ENCODE measurements at regions not wholly inside any gene's neighbourhood (a gene's known extent, or its start where the extent isn't known, plus 50 kb on each side); places are given as distances from the start of the nearest gene placed in this dataset.
"Not testable (repeated sequence)": the region's sequence is repeated elsewhere in the genome, so short reads cannot be mapped to it uniquely, and the experiment has no call there.

GRCh38 chr21:17101696-17102095, 411.1 kb upstream of the CXADR start:
- H3K4me1 Mint-ChIP-seq (ENCODE audit: low read depth), result no peaks in the 10 kb centered on the region
- no peak overlapping the region for H3K4me3 Mint-ChIP-seq
- no peak overlapping the region for H3K27ac Mint-ChIP-seq
- H3K27me3 Mint-ChIP-seq, result no peaks in the 10 kb centered on the region
- peaks cover 64% of the 10 kb centered on the region for H3K9me3 Mint-ChIP-seq
- H3K36me3 Mint-ChIP-seq (ENCODE audit: low read depth), result no peaks in the 10 kb centered on the region
- intact Hi-C loops (cut with micrococcal nuclease), result no loop called here

GRCh38 chr21:17105932-17106331, 406.9 kb upstream of the CXADR start:
- Mint-ChIP-seq H3K9me3 (peaks cover 88% of the 10 kb centered on the region), H3K36me3 (ENCODE audit: low read depth) (no peaks in the 10 kb centered on the region), H3K27ac (no peak overlapping the region), H3K4me1 (ENCODE audit: low read depth) (no peaks in the 10 kb centered on the region), H3K4me3 (no peak overlapping the region), H3K27me3 (no peaks in the 10 kb centered on the region)
- intact Hi-C loops (cut with micrococcal nuclease), result no loop called here

- H3K27ac Mint-ChIP-seq, result no peak overlapping the region
- no peaks in the 10 kb centered on the region for H3K36me3 Mint-ChIP-seq (ENCODE audit: low read depth)
- H3K9me3 Mint-ChIP-seq, result peaks cover 53% of the 10 kb centered on the region
- no peaks in the 10 kb centered on the region for H3K4me1 Mint-ChIP-seq (ENCODE audit: low read depth)
- intact Hi-C loops (cut with micrococcal nuclease), result no loop called here
- H3K4me3 Mint-ChIP-seq, result no peak overlapping the region
- no peaks in the 10 kb centered on the region for H3K27me3 Mint-ChIP-seq
Measured at GRCh38 chr21:17114045-17114444, 398.8 kb upstream of the CXADR start.

GRCh38 chr21:17118638-17119384, 394.0 kb upstream of the CXADR start:
- no peaks in the 10 kb centered on the region for H3K4me1 Mint-ChIP-seq (ENCODE audit: low read depth)
- H3K4me3 Mint-ChIP-seq, result no peak overlapping the region
- intact Hi-C loops (cut with micrococcal nuclease), result no loop called here
- H3K9me3 Mint-ChIP-seq, result peaks cover 41% of the 10 kb centered on the region
- H3K27ac Mint-ChIP-seq, result no peak overlapping the region
- no peaks in the 10 kb centered on the region for H3K27me3 Mint-ChIP-seq
- H3K36me3 Mint-ChIP-seq (ENCODE audit: low read depth), result no peaks in the 10 kb centered on the region

GRCh38 chr21:17119466-17120297, 393.2 kb upstream of the CXADR start:
- Mint-ChIP-seq H3K27me3 (no peaks in the 10 kb centered on the region), H3K27ac (no peak overlapping the region), H3K4me1 (ENCODE audit: low read depth) (no peaks in the 10 kb centered on the region), H3K36me3 (ENCODE audit: low read depth) (no peaks in the 10 kb centered on the region), H3K9me3 (peaks cover 41% of the 10 kb centered on the region), H3K4me3 (no peak overlapping the region)
- intact Hi-C loops (cut with micrococcal nuclease), result no loop called here

GRCh38 chr21:17127395-17127794, 385.4 kb upstream of the CXADR start:
- intact Hi-C loops (cut with micrococcal nuclease); H3K36me3 Mint-ChIP-seq (ENCODE audit: low read depth); H3K27me3 Mint-ChIP-seq; H3K4me1 Mint-ChIP-seq (ENCODE audit: low read depth); H3K4me3 Mint-ChIP-seq; H3K27ac Mint-ChIP-seq: not testable (repeated sequence)
- H3K9me3 Mint-ChIP-seq, result peaks cover 20% of the 10 kb centered on the region

GRCh38 chr21:17128132-17128531, 384.7 kb upstream of the CXADR start:
- intact Hi-C loops (cut with micrococcal nuclease), result no loop called here
- no peaks in the 10 kb centered on the region for H3K4me1 Mint-ChIP-seq (ENCODE audit: low read depth)
- no peaks in the 10 kb centered on the region for H3K27me3 Mint-ChIP-seq
- H3K4me3 Mint-ChIP-seq, result no peak overlapping the region
- H3K9me3 Mint-ChIP-seq, result peaks cover 27% of the 10 kb centered on the region
- no peak overlapping the region for H3K27ac Mint-ChIP-seq
- no peaks in the 10 kb centered on the region for H3K36me3 Mint-ChIP-seq (ENCODE audit: low read depth)

GRCh38 chr21:17139159-17139558, 373.7 kb upstream of the CXADR start:
- H3K27ac Mint-ChIP-seq; H3K36me3 Mint-ChIP-seq (ENCODE audit: low read depth); H3K4me1 Mint-ChIP-seq (ENCODE audit: low read depth); H3K27me3 Mint-ChIP-seq; intact Hi-C loops (cut with micrococcal nuclease): not testable (repeated sequence)
- Mint-ChIP-seq H3K9me3 (peaks cover 17% of the 10 kb centered on the region), H3K4me3 (peak overlapping the region; percentile 19)

- H3K9me3 Mint-ChIP-seq, result peaks cover 17% of the 10 kb centered on the region
- intact Hi-C loops (cut with micrococcal nuclease), result loop anchor here (10.0 kb wide), 1 partner anchor 95 kb away; no protein-coding TSS in a partner anchor
- no peaks in the 10 kb centered on the region for H3K4me1 Mint-ChIP-seq (ENCODE audit: low read depth)
- H3K4me3 Mint-ChIP-seq, result peak overlapping the region; percentile 44
- no peak overlapping the region for H3K27ac Mint-ChIP-seq
- H3K27me3 Mint-ChIP-seq, result no peaks in the 10 kb centered on the region
- no peaks in the 10 kb centered on the region for H3K36me3 Mint-ChIP-seq (ENCODE audit: low read depth)
Measured at GRCh38 chr21:17139696-17140095, 373.1 kb upstream of the CXADR start.

- Mint-ChIP-seq H3K27me3 (no peaks in the 10 kb centered on the region), H3K4me3 (no peak overlapping the region), H3K27ac (no peak overlapping the region), H3K9me3 (peaks cover 31% of the 10 kb centered on the region), H3K36me3 (ENCODE audit: low read depth) (no peaks in the 10 kb centered on the region), H3K4me1 (ENCODE audit: low read depth) (no peaks in the 10 kb centered on the region)
- intact Hi-C loops (cut with micrococcal nuclease), result loop anchor here (10.0 kb wide), 1 partner anchor 102 kb away; no protein-coding TSS in a partner anchor
Measured at GRCh38 chr21:17146426-17146825, 366.4 kb upstream of the CXADR start.

GRCh38 chr21:17159697-17160096, 353.1 kb upstream of the CXADR start:
- no peaks in the 10 kb centered on the region for H3K4me1 Mint-ChIP-seq (ENCODE audit: low read depth)
- intact Hi-C loops (cut with micrococcal nuclease), result no loop called here
- H3K36me3 Mint-ChIP-seq (ENCODE audit: low read depth), result no peaks in the 10 kb centered on the region
- H3K4me3 Mint-ChIP-seq, result no peak overlapping the region
- H3K9me3 Mint-ChIP-seq, result peaks cover 47% of the 10 kb centered on the region
- no peak overlapping the region for H3K27ac Mint-ChIP-seq
- no peaks in the 10 kb centered on the region for H3K27me3 Mint-ChIP-seq

GRCh38 chr21:17185674-17186073, 327.2 kb upstream of the CXADR start:
- no peak overlapping the region for H3K4me3 Mint-ChIP-seq
- H3K9me3 Mint-ChIP-seq, result peaks cover 73% of the 10 kb centered on the region
- H3K27ac Mint-ChIP-seq, result no peak overlapping the region
- no peaks in the 10 kb centered on the region for H3K27me3 Mint-ChIP-seq
- H3K4me1 Mint-ChIP-seq (ENCODE audit: low read depth), result no peaks in the 10 kb centered on the region
- intact Hi-C loops (cut with micrococcal nuclease), result no loop called here
- no peaks in the 10 kb centered on the region for H3K36me3 Mint-ChIP-seq (ENCODE audit: low read depth)

- Mint-ChIP-seq H3K4me3 (no peak overlapping the region), H3K27me3 (no peaks in the 10 kb centered on the region), H3K4me1 (ENCODE audit: low read depth) (no peaks in the 10 kb centered on the region), H3K27ac (no peak overlapping the region), H3K36me3 (ENCODE audit: low read depth) (no peaks in the 10 kb centered on the region), H3K9me3 (peaks cover 80% of the 10 kb centered on the region)
- intact Hi-C loops (cut with micrococcal nuclease), result no loop called here
Measured at GRCh38 chr21:17189963-17190362, 322.9 kb upstream of the CXADR start.

- intact Hi-C loops (cut with micrococcal nuclease), result no loop called here
- Mint-ChIP-seq H3K36me3 (ENCODE audit: low read depth) (no peaks in the 10 kb centered on the region), H3K4me3 (no peak overlapping the region), H3K27me3 (no peaks in the 10 kb centered on the region), H3K9me3 (peaks cover 76% of the 10 kb centered on the region), H3K4me1 (ENCODE audit: low read depth) (no peaks in the 10 kb centered on the region), H3K27ac (no peak overlapping the region)
Measured at GRCh38 chr21:17191346-17191993, 321.4 kb upstream of the CXADR start.

Measured in dendritic cell treated with granulocyte-macrophage colony-stimulating factor and Interleukin-4, amounts not matched to agents 40 ng/mL and 50 ng/mL, for 4 days (primary cell).